ENCODE measurements at regions not wholly inside any gene's neighbourhood (a gene's known extent, or its start where the extent isn't known, plus 50 kb on each side); places are given as distances from the start of the nearest gene placed in this dataset.

- dilution Hi-C loops (cut with MboI; ENCODE audit: extremely low pct_ligation_motif_present, low sequenced_read_pairs) (no loop called here), intact Hi-C loops (cut with micrococcal nuclease) (no loop called here)
- no peaks in the 10 kb centered on the region for H3K79me2 ChIP-seq (ENCODE audit: control insufficient read depth, insufficient read depth, low read length)
- no peak overlapping the region for H2AFZ ChIP-seq (ENCODE audit: low read depth, low read length)
- TF ChIP-seq POLR2A (IDR thresholded peaks at IDR 0.05; ENCODE audit: low read depth, low read length) (no peak), MYC (IDR thresholded peaks at IDR 0.05; ENCODE audit: low read depth, low read length) (no peak), MAX (IDR thresholded peaks at IDR 0.05; ENCODE audit: insufficient read depth, insufficient read length) (no peak), FOS (IDR thresholded peaks at IDR 0.05; ENCODE audit: borderline replicate concordance, insufficient read depth, low read length) (no peak), JUN (IDR thresholded peaks at IDR 0.05; ENCODE audit: borderline replicate concordance, insufficient read depth, insufficient read length, low read depth) (no peak), POLR2AphosphoS5 (IDR thresholded peaks at IDR 0.05; ENCODE audit: insufficient read depth, low read depth, low read length) (no peak), GATA2 (IDR thresholded peaks at IDR 0.05; ENCODE audit: insufficient read depth, insufficient read length, low read depth, low read length) (no peak)
- no peaks in the 10 kb centered on the region for H3K36me3 ChIP-seq (ENCODE audit: control insufficient read depth in 2 of 2, extremely low read depth in 1 of 2, insufficient read depth in 2 of 2, low read length in 2 of 2)
- no peak overlapping the region for H3K27ac ChIP-seq (ENCODE audit: insufficient read depth, low read depth, low read length)
- H3K9me1 ChIP-seq (replicated peaks; ENCODE audit: control insufficient read depth, extremely low read depth, insufficient read depth, low read length) = no peaks in the 10 kb centered on the region
- H3K27me3 ChIP-seq (ENCODE audit: control insufficient read depth in 2 of 2, insufficient read depth in 2 of 2, low read length in 2 of 2) = no peaks in the 10 kb centered on the region
- H3K4me2 ChIP-seq (ENCODE audit: insufficient read depth, low read length) = no peak overlapping the region
- no peaks in the 10 kb centered on the region for H3K4me1 ChIP-seq (ENCODE audit: control insufficient read depth, extremely low read depth, insufficient read depth, low read length)
- no TSS peak for BruUV-seq (replicated peaks)
- H3K9ac ChIP-seq (replicated peaks; ENCODE audit: extremely low read depth, insufficient read depth, low read length) = no peak overlapping the region
- FAIRE-seq (no peak), DNase-seq (ENCODE audit: low read depth, low spot score) (no peak)
- H4K20me1 ChIP-seq (replicated peaks; ENCODE audit: control insufficient read depth, extremely low read depth, insufficient read depth, low read length) = no peaks in the 10 kb centered on the region
- H3K4me3 ChIP-seq (replicated peaks in 1 of 3; ENCODE audit: insufficient read depth in 1 of 3, low read depth in 1 of 3, low read length in 3 of 3) = no peak overlapping the region
- ChIA-PET POLR2A (no interaction called here), CTCF (no interaction called here)
- no peaks in the 10 kb centered on the region for H3K9me3 ChIP-seq (replicated peaks; ENCODE audit: control insufficient read depth, insufficient read depth, low read length)
Measured at GRCh38 chr18:47531717-47532116, 280.3 kb upstream of the SKOR2 start.

- POLR2A ChIA-PET = no interaction called here
- H3K9me1 ChIP-seq (replicated peaks; ENCODE audit: control insufficient read depth, extremely low read depth, insufficient read depth, low read length) = no peaks in the 10 kb centered on the region
- H3K4me3 ChIP-seq (replicated peaks in 1 of 3; ENCODE audit: insufficient read depth in 1 of 3, low read depth in 1 of 3, low read length in 3 of 3) = no peak overlapping the region
- H3K79me2 ChIP-seq (ENCODE audit: control insufficient read depth, insufficient read depth, low read length) = no peaks in the 10 kb centered on the region
- H3K4me1 ChIP-seq (ENCODE audit: control insufficient read depth, extremely low read depth, insufficient read depth, low read length) = no peaks in the 10 kb centered on the region
- FAIRE-seq (no peak), DNase-seq (ENCODE audit: low read depth, low spot score) (no peak)
- H4K20me1 ChIP-seq (replicated peaks; ENCODE audit: control insufficient read depth, extremely low read depth, insufficient read depth, low read length) = no peaks in the 10 kb centered on the region
- H3K9ac ChIP-seq (replicated peaks; ENCODE audit: extremely low read depth, insufficient read depth, low read length) = no peak overlapping the region
- dilution Hi-C loops (cut with MboI; ENCODE audit: extremely low pct_ligation_motif_present, low sequenced_read_pairs) = no loop called here
- CTCF ChIA-PET = no interaction called here
- H2AFZ ChIP-seq (ENCODE audit: low read depth, low read length) = no peak overlapping the region
- intact Hi-C loops (cut with micrococcal nuclease) = no loop called here
- no peak overlapping the region for H3K27ac ChIP-seq (ENCODE audit: insufficient read depth, low read depth, low read length)
- no peaks in the 10 kb centered on the region for H3K9me3 ChIP-seq (replicated peaks; ENCODE audit: control insufficient read depth, insufficient read depth, low read length)
- TF ChIP-seq GATA2 (IDR thresholded peaks at IDR 0.05; ENCODE audit: insufficient read depth, insufficient read length, low read depth, low read length) = no peak
- TF ChIP-seq EZH2 (IDR thresholded peaks at IDR 0.05; ENCODE audit: borderline replicate concordance, low read depth, low read length, severe bottlenecking) = no peak
- TF ChIP-seq JUN (IDR thresholded peaks at IDR 0.05; ENCODE audit: borderline replicate concordance, insufficient read depth, insufficient read length, low read depth) = no peak
- TF ChIP-seq CTCF (IDR thresholded peaks at IDR 0.05; ENCODE audit: extremely low read depth in 1 of 2, insufficient read depth in 1 of 2, low read depth in 1 of 2, low read length in 2 of 2) = no peak
- TF ChIP-seq POLR2AphosphoS5 (IDR thresholded peaks at IDR 0.05; ENCODE audit: insufficient read depth, low read depth, low read length) = no peak
- no peak overlapping the region for H3K4me2 ChIP-seq (ENCODE audit: insufficient read depth, low read length)
- no TSS peak for BruUV-seq (replicated peaks)
- no peaks in the 10 kb centered on the region for H3K27me3 ChIP-seq (ENCODE audit: control insufficient read depth in 2 of 2, insufficient read depth in 2 of 2, low read length in 2 of 2)
- no peaks in the 10 kb centered on the region for H3K36me3 ChIP-seq (ENCODE audit: control insufficient read depth in 2 of 2, extremely low read depth in 1 of 2, insufficient read depth in 2 of 2, low read length in 2 of 2)
Measured at GRCh38 chr18:47530695-47531094, 279.2 kb upstream of the SKOR2 start.
